ENCODE measurements at regions not wholly inside any gene's neighbourhood (a gene's known extent, or its start where the extent isn't known, plus 50 kb on each side); places are given as distances from the start of the nearest gene placed in this dataset.

- no TSS peak for BruUV-seq (replicated peaks)
- CTCF ChIA-PET = interaction anchor here (0.7 to 0.8 kb wide), 2 partner anchors 18 kb away, joined by 3 read pairs; no protein-coding TSS in a partner anchor
- intact Hi-C loops (cut with micrococcal nuclease; ENCODE audit: unreplicated experiment) = no loop called here
- DNase-seq = no peak
- Mint-ChIP-seq H3K4me3 (ENCODE audit: low read depth, unreplicated experiment) (no peak overlapping the region), H3K27me3 (ENCODE audit: unreplicated experiment) (peaks cover 65% of the 10 kb centered on the region), H3K4me1 (ENCODE audit: low read depth, unreplicated experiment) (no peaks in the 10 kb centered on the region), H3K27ac (ENCODE audit: unreplicated experiment) (no peak overlapping the region), H3K9me3 (ENCODE audit: low read depth, unreplicated experiment) (no peaks in the 10 kb centered on the region), H3K36me3 (ENCODE audit: insufficient read depth, unreplicated experiment) (no peaks in the 10 kb centered on the region)
- TF ChIP-seq, protein P1, sequence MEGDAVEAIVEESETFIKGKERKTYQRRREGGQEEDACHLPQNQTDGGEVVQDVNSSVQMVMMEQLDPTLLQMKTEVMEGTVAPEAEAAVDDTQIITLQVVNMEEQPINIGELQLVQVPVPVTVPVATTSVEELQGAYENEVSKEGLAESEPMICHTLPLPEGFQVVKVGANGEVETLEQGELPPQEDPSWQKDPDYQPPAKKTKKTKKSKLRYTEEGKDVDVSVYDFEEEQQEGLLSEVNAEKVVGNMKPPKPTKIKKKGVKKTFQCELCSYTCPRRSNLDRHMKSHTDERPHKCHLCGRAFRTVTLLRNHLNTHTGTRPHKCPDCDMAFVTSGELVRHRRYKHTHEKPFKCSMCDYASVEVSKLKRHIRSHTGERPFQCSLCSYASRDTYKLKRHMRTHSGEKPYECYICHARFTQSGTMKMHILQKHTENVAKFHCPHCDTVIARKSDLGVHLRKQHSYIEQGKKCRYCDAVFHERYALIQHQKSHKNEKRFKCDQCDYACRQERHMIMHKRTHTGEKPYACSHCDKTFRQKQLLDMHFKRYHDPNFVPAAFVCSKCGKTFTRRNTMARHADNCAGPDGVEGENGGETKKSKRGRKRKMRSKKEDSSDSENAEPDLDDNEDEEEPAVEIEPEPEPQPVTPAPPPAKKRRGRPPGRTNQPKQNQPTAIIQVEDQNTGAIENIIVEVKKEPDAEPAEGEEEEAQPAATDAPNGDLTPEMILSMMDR (IDR thresholded peaks at IDR 0.05; ENCODE audit: unreplicated experiment) = no peak
These were observed 178.4 kb downstream of the HERPUD2 start for GRCh38 chr7:35516498-35516897.

GRCh38 chr7:35513828-35514227 lies 181.1 kb downstream of the HERPUD2 start:
- Mint-ChIP-seq H3K27me3 (ENCODE audit: unreplicated experiment) (peaks cover 60% of the 10 kb centered on the region), H3K36me3 (ENCODE audit: insufficient read depth, unreplicated experiment) (no peaks in the 10 kb centered on the region), H3K9me3 (ENCODE audit: low read depth, unreplicated experiment) (no peaks in the 10 kb centered on the region), H3K4me1 (ENCODE audit: low read depth, unreplicated experiment) (no peaks in the 10 kb centered on the region), H3K4me3 (ENCODE audit: low read depth, unreplicated experiment) (no peak overlapping the region), H3K27ac (ENCODE audit: unreplicated experiment) (no peak overlapping the region)
- BruUV-seq (replicated peaks) = no TSS peak
- intact Hi-C loops (cut with micrococcal nuclease; ENCODE audit: unreplicated experiment) = no loop called here
- DNase-seq = no peak
- CTCF ChIA-PET = no interaction called here
- TF ChIP-seq, protein P1 (IDR thresholded peaks at IDR 0.05; ENCODE audit: unreplicated experiment) = no peak

GRCh38 chr7:35513195-35513594 lies 181.7 kb downstream of the HERPUD2 start:
- intact Hi-C loops (cut with micrococcal nuclease; ENCODE audit: unreplicated experiment) = no loop called here
- TF ChIP-seq, protein P1 (IDR thresholded peaks at IDR 0.05; ENCODE audit: unreplicated experiment) = no peak
- H3K27me3 Mint-ChIP-seq (ENCODE audit: unreplicated experiment) = peaks cover 54% of the 10 kb centered on the region
- H3K4me3 Mint-ChIP-seq (ENCODE audit: low read depth, unreplicated experiment) = no peak overlapping the region
- no peaks in the 10 kb centered on the region for H3K9me3 Mint-ChIP-seq (ENCODE audit: low read depth, unreplicated experiment)
- no TSS peak for BruUV-seq (replicated peaks)
- no peak overlapping the region for H3K27ac Mint-ChIP-seq (ENCODE audit: unreplicated experiment)
- no peaks in the 10 kb centered on the region for H3K36me3 Mint-ChIP-seq (ENCODE audit: insufficient read depth, unreplicated experiment)
- no peaks in the 10 kb centered on the region for H3K4me1 Mint-ChIP-seq (ENCODE audit: low read depth, unreplicated experiment)
- CTCF ChIA-PET = no interaction called here
- DNase-seq = no peak

DNA sequence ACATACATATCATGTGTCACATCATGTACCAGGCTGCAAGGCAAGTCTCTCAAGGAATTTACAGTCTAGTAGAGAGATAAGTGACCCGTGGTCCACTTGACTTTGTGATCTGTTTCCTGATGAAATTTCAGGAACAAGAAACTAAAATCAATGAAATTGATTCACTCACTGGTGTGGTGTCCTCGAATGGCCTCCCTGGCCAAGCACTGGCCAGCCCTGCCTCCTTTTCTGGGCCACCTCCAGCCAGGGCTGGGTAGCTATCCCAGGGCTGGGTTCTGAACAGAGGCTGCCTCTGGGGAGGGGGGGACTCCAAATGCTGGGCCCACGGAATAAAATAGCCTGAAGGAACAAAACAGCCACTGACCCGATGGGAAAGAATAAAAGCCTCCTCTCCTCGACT lies 182.2 kb downstream of the HERPUD2 start:
- Mint-ChIP-seq H3K27me3 (ENCODE audit: unreplicated experiment) (peaks cover 49% of the 10 kb centered on the region), H3K27ac (ENCODE audit: unreplicated experiment) (no peak overlapping the region), H3K9me3 (ENCODE audit: low read depth, unreplicated experiment) (no peaks in the 10 kb centered on the region), H3K4me3 (ENCODE audit: low read depth, unreplicated experiment) (no peak overlapping the region), H3K36me3 (ENCODE audit: insufficient read depth, unreplicated experiment) (no peaks in the 10 kb centered on the region), H3K4me1 (ENCODE audit: low read depth, unreplicated experiment) (no peaks in the 10 kb centered on the region)
- no peak for DNase-seq
- intact Hi-C loops (cut with micrococcal nuclease; ENCODE audit: unreplicated experiment) = no loop called here
- CTCF ChIA-PET = no interaction called here
- TF ChIP-seq, protein P1 (IDR thresholded peaks at IDR 0.05; ENCODE audit: unreplicated experiment) = no peak
- no TSS peak for BruUV-seq (replicated peaks)
